ENCODE measurements at regions not wholly inside any gene's neighbourhood (a gene's known extent, or its start where the extent isn't known, plus 50 kb on each side); places are given as distances from the start of the nearest gene placed in this dataset.

DNA sequence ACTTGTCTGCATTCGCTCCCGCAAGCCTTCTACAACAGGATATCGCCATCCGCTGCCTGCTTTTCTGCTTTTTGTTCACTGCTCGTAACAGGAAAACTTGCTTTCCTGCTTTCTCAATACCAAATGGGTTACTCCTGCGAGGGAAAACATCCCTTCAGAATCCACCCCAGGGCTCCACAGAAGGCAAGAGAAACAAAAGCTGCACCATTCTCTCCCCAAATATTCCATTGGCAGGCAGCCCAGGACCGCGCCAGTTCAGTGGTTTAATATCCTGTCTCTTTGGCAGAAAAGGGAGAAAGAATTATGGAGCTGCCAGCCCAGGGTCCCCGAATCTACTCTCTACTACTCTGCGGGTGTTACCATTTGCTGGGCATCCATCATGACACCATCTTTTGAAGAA is 84.7 kb upstream of the DOCK9 start:
- Histone ChIP-seq H3K4me1 (peaks cover 15% of the 10 kb centered on the region), H3K27ac (no peak overlapping the region), H3K9me3 (replicated peaks) (no peaks in the 10 kb centered on the region), H3K27me3 (no peaks in the 10 kb centered on the region), H3K36me3 (no peaks in the 10 kb centered on the region), H3K4me3 (no peak overlapping the region)
- peak; percentile 47 to 65 for DNase-seq

DNA sequence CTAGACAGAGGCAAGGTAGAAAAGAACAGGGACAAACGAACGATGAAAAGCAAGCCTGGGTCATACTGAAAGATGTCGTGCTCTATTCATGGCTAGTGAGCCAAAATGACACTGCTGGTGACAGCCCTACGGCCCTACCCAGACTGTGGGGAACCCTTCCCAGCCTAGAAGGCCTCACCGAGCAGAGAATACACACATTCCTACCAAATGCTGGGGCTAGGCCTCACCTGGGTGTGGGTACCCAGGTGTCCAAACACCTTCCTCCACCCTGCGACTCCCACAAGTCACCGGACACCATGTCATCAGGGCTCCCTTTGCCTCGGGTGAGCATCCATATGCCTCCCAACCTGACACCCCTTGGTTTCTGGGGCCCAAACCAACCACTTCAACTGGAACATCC is 85.3 kb upstream of the DOCK9 start:
- no peak for DNase-seq
- peaks cover 15% of the 10 kb centered on the region for H3K4me1 ChIP-seq
- H3K36me3 ChIP-seq = no peaks in the 10 kb centered on the region
- H3K9me3 ChIP-seq (replicated peaks) = no peaks in the 10 kb centered on the region
- H3K4me3 ChIP-seq = no peak overlapping the region
- H3K27me3 ChIP-seq = no peaks in the 10 kb centered on the region
- no peak overlapping the region for H3K27ac ChIP-seq

DNA sequence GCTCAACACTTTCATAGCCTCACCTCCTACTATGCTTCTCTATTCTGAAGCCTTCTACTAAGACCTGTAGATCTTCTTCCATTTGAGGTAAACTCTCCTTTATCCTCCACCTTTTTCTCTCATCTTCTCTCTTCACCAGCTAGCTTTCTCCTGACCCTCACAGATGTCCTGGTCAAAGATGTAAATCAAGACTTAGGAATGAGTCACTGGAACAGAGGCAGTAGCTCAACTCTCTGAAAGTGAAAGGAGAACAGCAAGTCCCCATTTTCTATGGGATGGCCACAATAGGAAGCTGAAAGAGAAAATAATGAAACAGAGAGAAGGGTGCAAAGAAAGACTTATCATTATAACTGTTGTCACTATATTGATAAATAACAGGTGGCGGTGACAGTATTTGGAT is 86.1 kb upstream of the DOCK9 start:
- no peak overlapping the region for H3K27ac ChIP-seq
- no peak overlapping the region for H3K4me3 ChIP-seq
- H3K9me3 ChIP-seq (replicated peaks) = no peaks in the 10 kb centered on the region
- peaks cover 15% of the 10 kb centered on the region for H3K4me1 ChIP-seq
- no peaks in the 10 kb centered on the region for H3K36me3 ChIP-seq
- no peaks in the 10 kb centered on the region for H3K27me3 ChIP-seq
- DNase-seq = no peak

DNA sequence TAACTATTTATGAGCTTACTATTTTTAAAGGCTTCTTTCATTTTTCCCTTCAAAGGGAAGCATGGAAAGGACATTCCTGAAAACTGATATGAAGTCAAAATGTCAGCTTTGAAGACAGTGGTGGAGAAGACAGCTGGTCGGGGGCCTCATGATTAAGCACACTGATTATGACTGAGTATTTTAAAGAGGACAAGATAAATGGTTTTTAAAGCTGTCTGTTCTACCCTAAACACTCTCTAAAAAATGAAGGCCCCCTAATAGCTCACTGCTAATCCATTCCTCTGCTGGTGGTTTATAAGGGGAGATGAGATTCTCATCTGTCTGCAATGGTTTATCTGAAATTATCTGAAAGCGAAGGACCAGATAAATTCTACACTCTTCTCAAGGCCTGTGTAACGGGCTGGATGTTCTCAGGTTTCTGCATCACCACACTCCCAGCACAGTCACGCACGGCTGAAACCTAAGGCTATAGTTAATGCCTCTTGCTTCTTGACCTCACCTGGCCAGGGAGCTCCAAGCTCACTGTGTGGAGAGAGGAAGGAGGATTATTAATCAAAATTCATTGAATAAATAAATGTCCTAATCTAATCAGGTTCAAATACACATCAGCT is 86.9 kb upstream of the DOCK9 start:
- Histone ChIP-seq H3K27ac (no peak overlapping the region), H3K36me3 (no peaks in the 10 kb centered on the region), H3K27me3 (no peaks in the 10 kb centered on the region), H3K4me1 (peaks cover 15% of the 10 kb centered on the region), H3K9me3 (replicated peaks) (no peaks in the 10 kb centered on the region), H3K4me3 (no peak overlapping the region)
- peak in 1 of 2 experiments; percentile 33 for DNase-seq

DNA sequence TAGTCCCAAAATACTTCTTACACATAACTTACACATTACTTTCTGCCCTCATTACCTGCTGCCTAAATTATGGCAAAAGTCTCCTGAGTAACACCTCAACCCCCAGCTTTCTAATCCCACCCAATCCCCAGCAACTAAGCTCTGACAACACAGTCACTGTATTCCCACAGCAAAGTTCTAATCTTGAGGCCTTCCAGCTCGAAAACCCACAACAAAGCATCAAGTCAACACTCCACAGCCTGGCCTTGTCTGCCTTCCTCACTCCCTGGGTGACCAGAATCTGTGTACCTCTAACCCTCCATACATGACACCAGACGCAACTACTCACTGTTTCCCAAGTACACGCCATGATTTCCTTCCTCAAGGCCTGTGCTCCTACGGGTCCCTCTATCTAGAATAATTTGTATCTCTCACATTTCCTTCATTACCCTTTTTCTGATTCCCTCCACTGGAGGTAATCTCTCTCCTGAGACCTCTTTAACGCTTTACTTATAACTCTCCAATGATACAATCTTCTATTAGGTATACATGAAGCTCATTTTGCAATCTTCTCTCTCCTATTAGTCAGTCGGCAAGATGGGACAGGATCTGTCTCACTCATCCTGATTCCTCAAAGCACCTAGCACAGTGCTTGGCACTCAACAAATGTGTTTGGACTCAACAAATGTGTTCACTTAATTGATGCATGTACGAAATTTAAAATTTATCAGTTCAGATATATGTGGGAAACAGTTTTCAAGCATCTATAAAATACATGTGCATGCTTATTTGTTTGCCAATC is 87.6 kb upstream of the DOCK9 start:
- DNase-seq = no peak
- no peak overlapping the region for H3K27ac ChIP-seq
- H3K27me3 ChIP-seq = no peaks in the 10 kb centered on the region
- no peaks in the 10 kb centered on the region for H3K36me3 ChIP-seq
- H3K4me3 ChIP-seq = no peak overlapping the region
- H3K9me3 ChIP-seq (replicated peaks) = no peaks in the 10 kb centered on the region
- peaks cover 15% of the 10 kb centered on the region for H3K4me1 ChIP-seq

DNA sequence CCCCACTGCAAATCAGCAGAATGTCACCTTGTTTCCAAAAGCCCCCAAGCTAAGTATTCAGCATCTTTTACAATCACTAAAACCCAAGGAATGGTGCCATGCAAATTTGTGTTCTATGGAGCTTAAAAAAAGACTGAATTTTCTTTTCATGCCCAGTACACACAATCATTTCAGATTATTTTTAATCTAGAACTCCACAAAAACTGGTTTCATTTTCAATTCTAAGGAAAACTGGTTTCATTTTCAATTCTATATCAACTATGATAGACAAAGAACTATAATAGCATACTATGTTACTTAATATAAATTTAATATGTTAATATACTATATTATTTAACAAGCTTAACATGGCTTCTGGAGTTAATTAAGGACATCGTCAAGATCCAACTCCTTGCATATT is 88.4 kb upstream of the DOCK9 start:
- Histone ChIP-seq H3K4me1 (peaks cover 15% of the 10 kb centered on the region), H3K27me3 (no peaks in the 10 kb centered on the region), H3K27ac (no peak overlapping the region), H3K36me3 (no peaks in the 10 kb centered on the region), H3K4me3 (no peak overlapping the region), H3K9me3 (replicated peaks) (no peaks in the 10 kb centered on the region)
- no peak for DNase-seq

DNA sequence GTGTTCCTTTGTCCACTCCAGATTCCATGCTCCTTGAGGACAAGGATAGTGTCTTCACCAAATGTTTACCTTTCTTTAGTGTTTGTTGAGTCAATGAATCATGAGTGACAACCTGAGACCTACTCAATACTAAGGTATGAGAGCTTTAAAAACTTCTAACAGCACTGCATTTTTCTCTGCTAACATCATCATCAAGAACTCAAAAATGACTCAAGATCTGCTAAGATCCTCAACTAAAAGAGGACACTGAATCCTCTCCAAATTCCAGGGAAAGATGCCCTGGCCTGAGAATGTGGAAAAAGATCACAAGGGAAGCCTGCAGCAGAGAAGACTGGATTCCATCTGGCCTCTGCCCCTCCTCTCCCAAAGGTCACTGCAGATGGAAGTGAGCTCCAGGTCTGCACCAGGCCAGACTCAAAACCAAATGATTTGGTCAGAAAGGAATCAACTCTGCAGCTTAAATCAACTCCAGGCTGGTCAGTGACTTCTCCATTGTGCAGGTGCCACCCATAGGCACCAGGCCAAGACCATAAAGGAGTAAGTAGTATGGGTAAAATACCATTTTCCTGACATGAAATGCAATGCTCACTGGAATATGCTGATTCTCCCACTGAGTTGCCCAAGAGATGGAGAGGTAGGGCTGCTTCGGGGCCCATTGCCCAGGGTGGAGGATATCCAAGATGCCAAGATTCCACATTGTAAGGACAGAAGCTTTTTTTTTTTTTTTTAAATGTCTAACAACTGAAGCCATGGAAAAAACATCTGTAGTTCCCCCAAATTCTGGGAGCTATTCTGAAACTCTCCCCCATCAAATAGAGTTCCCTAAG is 89.5 kb upstream of the DOCK9 start:
- H3K36me3 ChIP-seq = no peaks in the 10 kb centered on the region
- H3K9me3 ChIP-seq (replicated peaks) = no peaks in the 10 kb centered on the region
- no peak overlapping the region for H3K4me3 ChIP-seq
- peaks cover 13% of the 10 kb centered on the region for H3K4me1 ChIP-seq
- H3K27me3 ChIP-seq = no peaks in the 10 kb centered on the region
- no peak for DNase-seq
- H3K27ac ChIP-seq = no peak overlapping the region

DNA sequence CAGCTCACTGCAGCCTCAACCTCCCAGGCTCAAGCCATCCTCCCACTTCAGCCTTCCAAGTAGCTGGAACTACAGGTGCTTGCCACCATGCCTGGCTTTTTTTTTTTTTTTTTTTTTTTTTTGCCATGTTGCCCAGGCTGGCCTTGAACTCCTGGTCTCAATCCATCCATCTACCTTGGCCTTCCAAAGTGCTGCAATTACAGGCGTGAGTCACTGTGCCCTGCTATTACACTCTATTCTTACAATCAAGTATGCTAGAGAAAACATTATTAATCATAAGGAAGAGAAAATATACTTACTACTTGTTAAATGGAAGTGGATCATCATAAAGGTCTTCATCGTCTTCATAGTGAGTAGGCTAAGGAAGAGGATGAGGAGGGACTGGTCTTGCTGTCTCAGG is 93.3 kb upstream of the DOCK9 start:
- Histone ChIP-seq H3K36me3 (no peaks in the 10 kb centered on the region), H3K4me3 (no peak overlapping the region)
- no peak for DNase-seq

DNA sequence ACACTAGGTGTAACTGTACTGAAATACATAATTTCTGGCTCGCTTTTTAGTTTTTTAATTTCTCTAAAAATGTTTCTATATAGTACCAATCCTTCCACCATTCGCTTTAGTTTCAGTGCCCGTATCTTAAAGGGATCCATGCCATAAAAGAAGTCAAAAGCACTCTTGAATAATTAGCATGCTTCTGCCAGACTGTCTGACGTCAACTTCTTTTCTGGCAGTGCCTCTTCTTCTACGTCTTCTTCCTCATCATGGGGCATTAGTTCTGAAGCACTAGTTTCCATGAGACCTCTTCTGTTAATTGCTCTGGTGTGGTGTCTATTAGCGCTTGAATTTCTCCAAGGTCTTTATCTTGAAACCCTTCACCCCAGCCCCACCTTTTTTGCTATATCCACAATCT is 93.8 kb upstream of the DOCK9 start:
- H3K9me3 ChIP-seq (replicated peaks) = peaks cover 3% of the 10 kb centered on the region; the same call in 1 of the 2 replicates
- DNase-seq = no peak
- H3K27me3 ChIP-seq = no peaks in the 10 kb centered on the region
- no peaks in the 10 kb centered on the region for H3K4me1 ChIP-seq
- no peak overlapping the region for H3K27ac ChIP-seq
- no peaks in the 10 kb centered on the region for H3K36me3 ChIP-seq
- no peak overlapping the region for H3K4me3 ChIP-seq

More for the DNA sequence above, 93.3 kb upstream of the DOCK9 start:
- H3K4me1 ChIP-seq = no peaks in the 10 kb centered on the region; the same call in 1 of the 2 replicates
- no peak overlapping the region for H3K27ac ChIP-seq
- peaks cover 3% of the 10 kb centered on the region; the same call in 1 of the 2 replicates for H3K9me3 ChIP-seq (replicated peaks)
- H3K27me3 ChIP-seq = no peaks in the 10 kb centered on the region

DNA sequence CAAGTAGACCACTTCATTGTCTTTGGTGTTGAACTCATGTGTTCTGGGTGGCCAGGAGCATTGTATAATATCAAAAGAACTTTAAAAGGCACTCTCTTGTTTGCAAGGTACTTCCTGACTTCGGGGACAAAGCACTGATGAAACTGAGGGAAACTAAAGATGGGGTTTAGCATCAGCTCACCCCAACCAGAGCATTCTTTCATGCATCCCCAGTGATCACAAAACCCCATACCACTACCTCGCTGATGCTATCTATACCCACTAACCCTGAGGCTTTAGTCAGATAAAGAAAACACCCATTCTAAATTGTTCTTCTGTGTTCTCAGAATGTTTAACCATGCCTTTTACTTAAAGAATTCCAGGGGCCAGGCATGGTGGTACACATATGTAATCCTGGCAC is 94.5 kb upstream of the DOCK9 start:
- Histone ChIP-seq H3K36me3 (no peaks in the 10 kb centered on the region), H3K27me3 (no peaks in the 10 kb centered on the region), H3K9me3 (replicated peaks) (peaks cover 3% of the 10 kb centered on the region; the same call in 1 of the 2 replicates), H3K4me3 (no peak overlapping the region), H3K27ac (no peak overlapping the region), H3K4me1 (no peaks in the 10 kb centered on the region)
- no peak for DNase-seq

DNA sequence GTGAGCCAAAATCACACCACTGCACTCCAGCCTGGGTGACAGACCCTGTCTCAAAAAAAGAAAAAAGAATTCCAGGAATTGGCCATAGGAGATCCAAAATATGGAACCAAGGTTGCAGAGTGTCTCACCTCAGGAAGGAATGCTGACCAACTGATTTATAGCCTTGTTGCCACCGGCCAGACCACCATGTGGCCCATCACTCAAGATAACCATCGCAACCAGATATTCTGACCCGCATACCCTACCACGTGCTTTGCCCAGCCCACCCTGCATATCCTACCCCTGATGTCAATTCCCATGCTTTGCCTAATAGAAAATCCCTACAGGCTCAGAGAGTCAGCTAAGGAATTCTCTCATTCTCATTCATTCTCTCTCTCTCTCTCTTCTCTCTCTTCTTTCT is 95.1 kb upstream of the DOCK9 start:
- no peaks in the 10 kb centered on the region for H3K36me3 ChIP-seq
- H3K27ac ChIP-seq = no peak overlapping the region
- H3K4me1 ChIP-seq = no peaks in the 10 kb centered on the region
- H3K4me3 ChIP-seq = no peak overlapping the region
- no peak for DNase-seq
- H3K9me3 ChIP-seq (replicated peaks) = peaks cover 3% of the 10 kb centered on the region; the same call in 1 of the 2 replicates
- no peaks in the 10 kb centered on the region for H3K27me3 ChIP-seq

DNA sequence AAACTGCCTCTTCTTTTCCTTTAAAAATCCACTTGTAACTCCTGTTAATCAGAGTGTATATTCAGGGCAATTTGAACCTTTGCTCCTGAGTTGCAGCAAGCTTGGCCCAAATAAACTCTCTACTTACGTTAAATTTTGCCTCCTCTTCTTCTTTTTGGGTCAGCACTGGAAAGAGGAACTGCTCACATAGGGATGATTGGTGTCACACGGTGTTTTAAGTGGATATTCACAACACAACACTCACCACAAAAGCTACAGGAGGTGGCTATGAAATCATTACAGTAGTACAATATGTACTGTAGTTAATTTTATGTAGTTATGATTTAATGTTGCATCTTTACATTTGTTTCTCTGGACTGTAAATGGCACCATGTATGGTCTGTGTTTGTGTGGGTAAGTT is 96.8 kb upstream of the DOCK9 start:
- no peaks in the 10 kb centered on the region for H3K36me3 ChIP-seq
- DNase-seq = no peak
- no peaks in the 10 kb centered on the region for H3K27me3 ChIP-seq
- H3K4me1 ChIP-seq = no peaks in the 10 kb centered on the region
- no peak overlapping the region for H3K27ac ChIP-seq
- H3K9me3 ChIP-seq (replicated peaks) = peaks cover 3% of the 10 kb centered on the region; the same call in 1 of the 2 replicates
- no peak overlapping the region for H3K4me3 ChIP-seq

DNA sequence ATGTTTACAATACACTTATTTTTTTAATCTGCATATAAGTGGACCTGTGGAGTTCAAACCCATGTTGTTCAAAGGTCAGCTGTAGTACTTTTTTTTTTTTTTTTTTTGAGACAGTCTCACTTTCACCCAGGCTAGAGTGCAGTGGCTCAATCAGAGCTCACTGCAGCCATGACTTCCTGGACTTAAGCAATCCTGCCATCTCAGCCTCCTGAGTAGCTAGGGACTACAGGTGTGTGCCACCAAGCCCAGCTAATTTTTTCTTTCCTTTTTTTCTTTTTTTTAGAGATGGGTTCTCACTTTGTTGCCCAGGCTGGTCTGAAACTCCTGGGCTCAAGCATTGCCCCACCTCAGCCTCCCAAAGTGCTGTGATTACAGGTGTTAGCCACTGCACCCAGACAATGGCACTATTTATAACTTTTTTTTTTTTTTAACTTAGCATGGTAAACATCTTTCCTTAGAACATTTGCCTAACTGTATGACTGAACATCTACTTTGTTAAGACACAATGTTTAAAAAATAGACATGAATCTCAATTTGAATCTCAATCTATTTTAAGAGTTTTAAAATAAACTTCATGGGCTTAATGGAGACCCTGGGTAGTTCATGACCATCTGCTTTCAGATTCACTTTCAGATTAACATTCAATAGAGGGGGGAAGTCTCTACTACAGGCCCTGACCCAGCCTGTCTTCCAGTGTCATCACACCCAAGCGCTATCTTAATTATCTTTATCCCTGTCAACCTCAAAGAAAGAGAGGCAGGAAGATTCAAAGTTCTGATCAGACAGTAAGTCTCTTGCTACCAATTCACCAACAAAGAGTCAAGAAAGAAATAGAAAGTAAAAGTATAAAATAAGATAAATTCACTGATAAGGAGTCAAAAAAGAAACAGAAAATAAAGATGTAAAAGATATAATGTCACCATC is 97.7 kb upstream of the DOCK9 start:
- DNase-seq = no peak
- Histone ChIP-seq H3K27ac (no peak overlapping the region), H3K4me1 (no peaks in the 10 kb centered on the region), H3K9me3 (replicated peaks) (peaks cover 3% of the 10 kb centered on the region; the same call in 1 of the 2 replicates), H3K4me3 (no peak overlapping the region), H3K27me3 (no peaks in the 10 kb centered on the region), H3K36me3 (no peaks in the 10 kb centered on the region)

DNA sequence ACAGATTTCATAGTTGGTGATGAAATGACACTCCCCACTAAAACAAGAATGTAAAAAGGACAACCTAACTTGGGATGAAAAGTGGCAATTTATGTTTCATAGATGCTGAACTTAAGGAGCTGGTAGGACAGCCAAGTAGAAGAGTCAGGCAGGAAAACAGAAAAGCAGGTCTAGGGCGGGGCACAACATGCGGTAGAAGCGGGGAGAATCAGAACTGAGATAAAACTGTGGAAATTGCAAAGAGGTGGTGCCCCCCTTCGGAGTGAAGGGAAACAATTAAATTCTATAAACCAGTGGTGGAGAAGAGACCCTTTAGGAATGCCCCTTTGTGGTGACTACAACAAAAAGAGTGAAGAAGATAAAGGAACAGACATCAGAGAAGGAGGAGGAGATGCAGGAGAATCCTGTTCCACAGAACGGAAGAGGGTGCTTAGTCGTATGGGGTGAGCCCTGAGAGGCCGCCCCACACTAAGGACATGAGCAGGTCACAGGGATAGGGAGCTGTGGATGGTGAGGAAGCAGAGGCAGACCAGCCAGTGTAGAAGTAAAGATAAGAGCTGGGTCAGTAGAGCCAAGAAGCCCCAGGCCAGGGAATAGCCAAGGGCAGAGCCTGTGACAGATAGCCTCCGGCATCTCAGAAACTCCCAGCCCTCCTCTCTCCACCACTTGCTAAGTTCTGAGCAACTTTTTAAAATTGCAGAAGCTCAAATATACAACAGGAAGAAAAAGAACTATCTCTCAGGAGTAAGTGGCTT is 100.3 kb upstream of the DOCK9 start:
- Histone ChIP-seq H3K27me3 (no peaks in the 10 kb centered on the region), H3K36me3 (no peaks in the 10 kb centered on the region), H3K4me1 (no peaks in the 10 kb centered on the region), H3K27ac (no peak overlapping the region), H3K9me3 (replicated peaks) (peaks cover 3% of the 10 kb centered on the region; the same call in 1 of the 2 replicates), H3K4me3 (no peak overlapping the region)
- no peak for DNase-seq
